SU-DHL-6 (cell line): ENCODE measurements at regions not wholly inside any gene's neighbourhood (a gene's known extent, or its start where the extent isn't known, plus 50 kb on each side); places are given as distances from the start of the nearest gene placed in this dataset.

Experiments
- CTCF ChIP-seq: fragments of 200-600 bp; sonication (generic); IDR thresholded peaks from one replicate; pipeline ENCODE4 v1.5.1; 2017; ENCODE audit warnings: antibody characterized with exemption, mild to moderate bottlenecking, low read length, moderate library complexity; ENCODE audit not compliant: insufficient read depth, poor library complexity, severe bottlenecking
- EZH2phosphoT487 ChIP-seq: fragments of 200-600 bp; sonication (generic), shearing (Covaris generic); conservative IDR thresholded peaks from 2 replicates; pipeline ENCODE4 v1.6.1; 2018; ENCODE audit warnings: mild to moderate bottlenecking, antibody characterized with exemption, low read length, moderate library complexity, mixed read lengths

- TF ChIP-seq CTCF (no peak), EZH2phosphoT487 (no peak)
These were observed 70.0 kb upstream of the IRX6 start for GRCh38 chr16:55253987-55254386.
